HG03439 (cell line): ENCODE measurements at regions not wholly inside any gene's neighbourhood (a gene's known extent, or its start where the extent isn't known, plus 50 kb on each side); places are given as distances from the start of the nearest gene placed in this dataset.

ENCODE experiments used
- ATAC-seq: cut with Tn5 transposase; IDR thresholded peaks from one replicate; pipeline ENCODE4 v1.9.1; 2021; ENCODE audit warnings: mild to moderate bottlenecking, moderate library complexity; ENCODE audit not compliant: unreplicated experiment

GRCh38 chr4:160175064-160175643, 1072.3 kb downstream of the RAPGEF2 start:
- no peak for ATAC-seq

- no peak for ATAC-seq
Measured at GRCh38 chr4:160180211-160180610, 1077.3 kb downstream of the RAPGEF2 start.

GRCh38 chr4:160182727-160183126, 1079.8 kb downstream of the RAPGEF2 start:
- ATAC-seq, result no peak

- ATAC-seq, result no peak
Measured at GRCh38 chr4:160184884-160185283, 1082.0 kb downstream of the RAPGEF2 start.

GRCh38 chr4:160193787-160194186, 1090.9 kb downstream of the RAPGEF2 start:
- ATAC-seq, result no peak

GRCh38 chr4:160194716-160195115, 1091.8 kb downstream of the RAPGEF2 start:
- ATAC-seq, result no peak

- ATAC-seq, result no peak
Measured at GRCh38 chr4:160202802-160203201, 1099.9 kb downstream of the RAPGEF2 start.

- ATAC-seq, result no peak
Measured at GRCh38 chr4:160212078-160212477, 1109.2 kb downstream of the RAPGEF2 start.

GRCh38 chr4:160213366-160213765, 1110.5 kb downstream of the RAPGEF2 start:
- ATAC-seq, result no peak

- ATAC-seq, result no peak
Measured at GRCh38 chr4:160217352-160217751, 1114.5 kb downstream of the RAPGEF2 start.

GRCh38 chr4:160224049-160224448, 1121.2 kb downstream of the RAPGEF2 start:
- no peak for ATAC-seq

GRCh38 chr4:160233141-160233540, 1130.3 kb downstream of the RAPGEF2 start:
- no peak for ATAC-seq

- no peak for ATAC-seq
Measured at GRCh38 chr4:160235285-160235684, 1132.4 kb downstream of the RAPGEF2 start.

GRCh38 chr4:160235771-160236170, 1132.9 kb downstream of the RAPGEF2 start:
- no peak for ATAC-seq

- ATAC-seq, result no peak
Measured at GRCh38 chr4:160238790-160239189, 1135.9 kb downstream of the RAPGEF2 start.

- no peak for ATAC-seq
Measured at GRCh38 chr4:160247091-160247656, 1144.3 kb downstream of the RAPGEF2 start.

- ATAC-seq, result no peak
Measured at GRCh38 chr4:160251522-160252170, 1148.8 kb downstream of the RAPGEF2 start.

- ATAC-seq, result no peak
Measured at GRCh38 chr4:160257318-160257717, 1154.4 kb downstream of the RAPGEF2 start.

- no peak for ATAC-seq
Measured at GRCh38 chr4:160265014-160265413, 1162.1 kb downstream of the RAPGEF2 start.

GRCh38 chr4:160265836-160266235, 1163.0 kb downstream of the RAPGEF2 start:
- ATAC-seq, result no peak

GRCh38 chr4:160276785-160277325, 1174.0 kb downstream of the RAPGEF2 start:
- ATAC-seq, result no peak

- ATAC-seq, result no peak
Measured at GRCh38 chr4:160283081-160283480, 1180.2 kb downstream of the RAPGEF2 start.
